ENCODE measurements at regions not wholly inside any gene's neighbourhood (a gene's known extent, or its start where the extent isn't known, plus 50 kb on each side); places are given as distances from the start of the nearest gene placed in this dataset.
"Not testable (repeated sequence)": the region's sequence is repeated elsewhere in the genome, so short reads cannot be mapped to it uniquely, and the experiment has no call there.

GRCh38 chr14:85934123-85934885, 404.4 kb downstream of the FLRT2 start:
- DNase-seq: peak in 9 of 56 donors; percentile 6 to 35 (median 14)

- DNase-seq: peak in 21 of 56 donors; percentile 1 to 57 (median 16)
Observed at GRCh38 chr14:85921241-85921640, 391.3 kb downstream of the FLRT2 start.

DNA sequence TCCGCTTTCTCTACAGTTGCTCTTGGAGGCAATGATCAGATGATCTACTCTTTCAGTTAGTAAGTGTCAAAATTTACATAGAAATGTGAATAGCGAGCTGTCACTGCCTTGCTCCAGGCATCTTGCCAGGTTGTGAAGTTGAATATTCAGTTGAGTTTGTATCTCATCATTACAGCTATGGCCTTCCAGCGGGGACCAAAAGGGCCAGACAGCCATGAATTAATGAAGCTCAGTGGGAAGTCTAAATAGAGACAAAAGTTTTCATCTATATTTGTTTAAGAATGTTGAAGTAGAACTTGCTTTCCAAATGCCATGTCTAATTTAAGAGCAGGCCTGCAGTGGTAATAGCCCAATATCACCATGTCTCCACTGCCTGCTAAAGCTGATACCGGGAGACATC, 387.8 kb downstream of the FLRT2 start:
- DNase-seq: peak in 15 of 56 donors; percentile 1 to 54 (median 6)

DNA sequence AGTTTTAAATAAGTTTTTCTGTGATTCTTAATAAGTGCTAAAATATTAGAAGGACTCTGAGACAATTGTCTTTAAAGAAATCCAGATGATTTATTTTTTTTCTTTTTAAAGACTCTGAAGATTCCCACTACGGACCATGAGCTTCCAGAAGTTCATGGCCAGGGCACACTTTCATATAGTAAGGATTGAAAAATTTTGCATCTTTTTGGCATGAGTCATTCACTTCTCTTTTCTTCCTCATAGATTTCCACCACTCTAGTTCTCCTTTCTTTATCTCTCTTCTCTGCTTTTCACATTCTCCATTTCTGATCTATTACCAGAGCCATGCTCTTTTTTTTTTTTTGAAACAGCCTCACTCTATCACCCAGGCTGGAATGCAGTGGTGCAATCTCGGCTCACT, 385.8 kb downstream of the FLRT2 start:
- DNase-seq: no peak

GRCh38 chr14:85912141-85912540, 382.2 kb downstream of the FLRT2 start:
- no peak for DNase-seq

- no peak for DNase-seq
Observed at GRCh38 chr14:85911044-85911443, 381.1 kb downstream of the FLRT2 start.

- DNase-seq: no peak
Observed at GRCh38 chr14:85909581-85909980, 379.6 kb downstream of the FLRT2 start.

GRCh38 chr14:85907536-85907935, 377.6 kb downstream of the FLRT2 start:
- no peak for DNase-seq

DNA sequence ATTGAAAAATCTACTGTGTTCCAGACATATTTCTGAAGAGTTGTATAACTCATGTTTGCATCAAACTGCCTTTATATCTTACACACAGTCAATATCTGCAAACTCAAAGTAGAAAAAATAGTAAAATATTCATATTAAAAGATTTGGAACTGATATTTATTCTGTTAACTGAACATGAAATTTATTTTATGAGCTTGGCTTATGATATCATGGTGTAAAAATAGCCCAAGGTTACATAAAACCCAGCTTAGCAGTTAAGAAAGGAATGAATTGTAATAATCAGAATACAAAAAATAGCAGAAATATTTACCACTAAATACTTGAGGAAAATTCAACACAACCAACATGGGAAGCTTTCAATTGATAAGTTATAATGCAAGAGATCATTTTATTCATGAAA, 367.9 kb downstream of the FLRT2 start:
- DNase-seq: no peak

GRCh38 chr14:85895603-85896002, 365.7 kb downstream of the FLRT2 start:
- DNase-seq: no peak

DNA sequence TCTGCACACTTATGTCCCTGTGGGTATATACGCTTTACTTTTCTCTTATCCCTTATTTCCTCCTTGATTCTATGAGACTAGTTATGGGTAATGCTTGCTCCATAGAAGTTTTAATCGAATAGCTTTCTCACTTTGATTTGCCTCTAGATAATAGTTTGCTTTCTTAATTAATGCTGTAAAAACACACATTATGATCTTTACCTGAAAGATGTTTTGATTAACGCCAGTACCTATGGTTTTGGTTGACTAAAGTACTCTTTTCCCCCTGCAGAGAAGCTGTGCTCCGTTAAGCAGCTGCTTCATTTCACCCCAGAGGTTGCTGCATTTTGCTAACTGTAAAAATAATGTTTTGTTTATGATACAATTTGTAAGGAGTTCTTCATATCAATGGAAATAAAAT, 362.3 kb downstream of the FLRT2 start:
- DNase-seq: no peak

DNA sequence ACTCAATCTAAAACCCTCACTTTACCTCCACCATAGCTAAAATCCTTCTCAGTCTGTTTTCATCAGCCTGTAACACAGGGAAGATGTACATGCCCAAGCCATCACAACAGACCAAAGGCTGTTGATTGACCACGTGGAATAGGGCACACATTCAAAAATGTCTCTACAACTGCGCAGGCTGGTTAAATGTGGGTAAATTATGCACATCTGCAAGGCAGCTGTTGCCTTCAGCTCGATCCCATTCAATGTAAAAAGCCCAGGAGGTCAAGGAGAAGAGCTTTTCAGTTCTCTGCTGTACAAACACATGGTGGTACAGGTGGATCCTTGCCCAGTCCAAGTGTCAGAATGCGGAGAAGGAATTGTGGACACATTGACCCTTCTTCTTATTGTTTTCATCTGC, 354.0 kb downstream of the FLRT2 start:
- DNase-seq: no peak

GRCh38 chr14:85883101-85883500, 353.2 kb downstream of the FLRT2 start:
- DNase-seq: no peak

DNA sequence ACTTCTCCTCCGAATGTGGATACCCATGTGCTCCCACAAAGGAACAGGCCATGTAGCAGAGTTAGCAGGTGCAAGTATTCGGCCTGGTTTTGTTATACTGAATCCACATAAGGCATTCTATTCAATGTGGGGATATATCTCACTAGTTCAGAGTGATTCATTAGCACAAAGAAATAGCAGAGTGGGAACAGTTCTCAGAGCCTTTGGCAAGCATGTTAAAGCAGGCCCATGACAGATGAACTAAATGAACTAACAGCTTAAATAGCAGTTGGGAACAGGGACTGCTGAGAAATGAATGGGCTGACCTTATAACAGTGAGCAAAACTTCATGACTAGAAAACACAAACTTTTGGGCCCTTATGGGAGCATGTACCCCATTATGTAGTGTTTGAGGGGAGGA, 352.0 kb downstream of the FLRT2 start:
- no peak for DNase-seq

DNA sequence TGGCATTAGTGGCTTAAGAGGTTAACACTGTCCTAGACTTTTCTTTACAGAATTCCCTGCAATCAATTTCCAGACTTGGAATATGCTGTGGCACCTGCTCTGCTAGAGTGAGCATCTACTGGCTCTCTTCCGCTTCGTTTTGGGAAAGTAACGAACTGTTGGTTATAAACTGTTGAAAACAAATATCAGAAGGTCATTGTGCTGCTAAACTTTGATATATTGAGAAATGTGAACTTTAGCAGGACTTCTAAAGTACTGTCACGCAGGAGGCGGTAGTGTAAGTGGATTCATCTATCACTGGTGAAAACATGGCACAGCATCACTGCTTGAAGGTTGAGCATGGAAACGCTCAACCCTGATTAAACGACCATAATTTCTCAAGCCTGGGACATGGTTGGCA, 348.9 kb downstream of the FLRT2 start:
- no peak for DNase-seq

DNA sequence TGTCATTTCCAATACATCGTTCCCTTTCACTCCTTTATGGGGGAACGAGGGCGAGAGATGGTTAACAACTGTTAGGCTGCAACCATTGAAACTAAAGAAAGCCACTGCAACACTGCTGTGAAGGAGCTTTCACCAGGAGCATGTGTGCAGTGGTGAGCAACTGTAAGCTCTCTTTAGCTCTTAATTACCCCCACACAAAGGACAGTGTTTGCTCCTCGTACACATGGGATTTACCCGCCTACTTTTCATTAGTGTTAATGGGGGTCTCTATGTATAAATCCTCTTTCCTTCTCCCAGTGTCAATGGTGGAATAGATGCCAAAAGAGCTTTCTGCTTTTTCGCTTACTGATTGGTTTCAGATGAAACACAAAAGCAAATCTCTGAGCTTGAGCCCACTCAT, 343.1 kb downstream of the FLRT2 start:
- DNase-seq: no peak

DNA sequence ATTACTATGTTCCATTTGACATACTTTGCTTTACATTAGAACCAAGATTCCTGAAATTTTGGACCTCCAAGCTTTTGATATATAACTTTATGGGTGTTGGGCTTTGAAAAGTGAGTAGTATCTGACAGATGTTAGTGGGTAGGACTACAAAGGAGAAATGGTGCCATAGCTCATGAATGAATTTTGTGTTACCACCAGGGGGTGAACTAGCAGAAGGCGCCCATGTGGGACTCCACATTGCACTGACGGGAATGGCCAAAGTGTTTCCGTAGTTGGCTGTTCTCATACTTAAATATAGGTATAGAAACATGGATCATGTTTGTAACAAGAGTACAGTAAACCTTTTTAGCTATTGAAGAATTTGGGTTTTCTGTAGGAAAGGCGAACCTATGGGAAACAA, 337.5 kb downstream of the FLRT2 start:
- no peak for DNase-seq

DNA sequence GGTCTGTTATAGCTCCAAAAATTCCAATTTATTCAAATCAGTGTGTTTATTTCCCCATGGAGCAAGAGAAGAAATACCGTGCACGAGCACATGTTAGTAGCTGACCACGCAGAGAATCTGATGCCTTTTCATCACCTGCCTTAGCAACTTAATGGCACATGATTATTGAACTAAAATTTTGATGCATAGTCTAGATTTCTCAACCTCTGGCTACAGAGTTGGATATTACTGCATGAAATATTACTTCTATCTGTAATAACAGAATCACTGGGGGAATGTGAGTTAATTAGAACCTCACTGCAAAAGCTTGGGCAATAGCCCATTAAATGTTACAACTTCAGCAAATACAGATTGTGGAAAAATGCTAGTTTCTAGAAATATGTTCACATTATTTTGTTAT, 335.8 kb downstream of the FLRT2 start:
- no peak for DNase-seq

DNA sequence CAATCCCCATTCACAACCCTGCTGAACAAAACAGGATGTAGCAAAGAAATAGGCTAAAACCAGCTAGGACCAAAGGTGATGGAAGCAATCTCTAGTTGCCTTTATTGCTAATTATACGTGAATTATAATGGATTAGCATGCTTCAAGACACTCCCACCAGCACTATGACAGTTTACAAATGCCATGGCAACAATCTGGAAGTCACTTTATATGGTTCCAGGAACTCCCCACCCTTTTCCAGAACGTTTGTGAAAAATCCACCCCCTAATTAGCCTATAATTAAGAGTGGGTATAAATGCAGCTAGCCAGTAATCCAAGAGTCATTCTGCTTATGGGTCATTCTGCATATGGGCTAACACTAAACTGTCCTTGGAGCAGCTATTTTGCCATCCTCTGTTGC, 328.7 kb downstream of the FLRT2 start:
- no peak for DNase-seq

DNA sequence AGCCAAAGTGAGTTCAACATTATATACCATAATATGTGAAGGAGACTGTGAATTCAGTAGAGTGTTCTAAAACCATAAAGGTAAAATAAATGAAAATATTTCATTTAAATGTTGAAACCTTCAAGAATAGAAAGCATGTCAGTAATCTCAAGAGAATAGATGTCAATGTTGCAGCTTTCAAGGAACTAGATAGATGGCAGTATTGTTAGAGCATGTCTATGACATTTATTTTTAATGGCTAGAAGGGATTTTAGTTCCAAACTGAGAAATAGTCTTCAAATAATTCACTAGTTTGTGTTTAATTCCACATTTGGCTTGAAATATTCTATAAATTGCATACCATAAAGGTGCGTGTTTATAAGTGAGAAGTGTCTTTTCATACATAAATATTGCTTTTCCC, 326.5 kb downstream of the FLRT2 start:
- no peak for DNase-seq

DNA sequence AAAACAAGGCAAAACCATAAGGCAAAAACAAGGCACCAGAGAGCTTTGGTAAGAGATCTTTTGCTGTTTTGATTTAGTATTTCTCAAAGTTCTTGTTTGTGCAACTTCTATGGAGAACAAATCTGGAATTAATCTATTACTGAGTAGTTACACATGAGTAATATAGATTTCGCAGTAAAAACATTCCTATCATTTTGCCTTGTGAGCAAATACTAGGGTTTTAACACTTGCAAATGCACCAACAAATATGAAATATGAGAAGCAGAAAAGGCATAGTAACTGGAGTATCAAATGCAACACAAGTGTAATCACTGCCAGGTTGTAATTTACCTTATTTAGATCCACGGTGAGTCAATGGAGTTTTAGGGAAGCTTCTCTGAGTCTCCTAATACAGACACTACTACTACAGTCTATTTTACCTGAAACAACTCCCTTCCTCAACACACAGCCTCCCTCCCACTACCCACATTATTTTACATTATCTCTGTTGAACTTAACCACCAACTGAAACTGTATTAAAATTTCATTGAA, 324.1 kb downstream of the FLRT2 start:
- no peak for DNase-seq

DNA sequence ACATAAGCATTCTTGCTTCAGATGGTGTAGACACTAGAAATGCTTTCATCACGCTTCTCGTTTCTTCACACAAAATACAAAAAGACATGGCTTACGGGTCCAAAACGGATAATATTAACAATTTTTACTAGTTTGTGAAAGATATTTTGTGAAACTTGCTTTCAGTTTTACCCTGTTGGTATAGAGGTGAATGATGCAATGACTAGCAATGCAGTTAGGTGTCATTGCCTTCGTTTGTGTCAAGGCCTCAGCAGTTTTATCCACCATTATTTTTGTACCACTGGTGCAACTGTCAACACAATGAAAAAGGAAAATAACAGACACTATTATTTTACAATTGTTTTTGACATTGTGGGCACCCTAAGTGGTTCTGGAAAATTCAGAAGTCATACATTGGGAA, 323.0 kb downstream of the FLRT2 start:
- no peak for DNase-seq

GRCh38 chr14:85852123-85852522, 322.2 kb downstream of the FLRT2 start:
- DNase-seq: not testable (repeated sequence)

- DNase-seq: not testable (repeated sequence)
Observed at GRCh38 chr14:85830549-85830948, 300.6 kb downstream of the FLRT2 start.

All from amygdala (tissue), 56 donors.